Neural cell (in vitro differentiated cells): ENCODE measurements at regions not wholly inside any gene's neighbourhood (a gene's known extent, or its start where the extent isn't known, plus 50 kb on each side); places are given as distances from the start of the nearest gene placed in this dataset.

Source experiments
- H2AFZ ChIP-seq: fragments of 200-600, 300-800 bp; sonication (generic), shearing (Covaris generic); 2 replicates; pipeline ENCODE4 v1.6.0; 2014; ENCODE audit warnings: low read depth, mild to moderate bottlenecking, antibody characterized with exemption, low read length, moderate library complexity
- H3F3A ChIP-seq: fragments of 200-600 bp; shearing (Covaris generic); 2 replicates; pipeline ENCODE4 v1.6.1; 2016; ENCODE audit warnings: mild to moderate bottlenecking, moderate library complexity, mixed read lengths, antibody characterized with exemption, low read length; ENCODE audit not compliant: insufficient read depth, poor library complexity, severe bottlenecking
- H3K27ac ChIP-seq: fragments of 200-600, 300-800 bp; sonication (generic), shearing (Covaris generic); 2 replicates; pipeline ENCODE4 v1.5.1; 2014; ENCODE audit warnings: mild to moderate bottlenecking, low read length, moderate library complexity
- H3K27me3 ChIP-seq: fragments of 300-800, 200-600 bp; sonication (generic), shearing (Covaris generic); 2 replicates; pipeline ENCODE4 v1.6.0; 2014; ENCODE audit warnings: mild to moderate bottlenecking, low read depth, low read length, moderate library complexity; ENCODE audit not compliant: insufficient read depth
- H3K36me3 ChIP-seq: fragments of 300-800, 200-600 bp; sonication (generic), shearing (Covaris generic); 2 replicates; pipeline ENCODE4 v1.5.1; 2014; ENCODE audit warnings: mild to moderate bottlenecking, antibody characterized with exemption, low read length, moderate library complexity; ENCODE audit not compliant: insufficient read depth
- H3K4me2 ChIP-seq: fragments of 300-800, 200-600 bp; sonication (generic), shearing (Covaris generic); 2 replicates; pipeline ENCODE4 v1.6.0; 2014; ENCODE audit warnings: mild to moderate bottlenecking, low read length
- H3K4me3 ChIP-seq: fragments of 300-800, 200-600 bp; sonication (generic), shearing (Covaris generic); 2 replicates; pipeline ENCODE4 v1.5.1; 2014; ENCODE audit warnings: mild to moderate bottlenecking, low read length, moderate library complexity
- H3K79me2 ChIP-seq: fragments of 200-600 bp; shearing (Covaris generic); replicated peaks from 2 replicates; pipeline ENCODE4 v1.6.0; 2014; ENCODE audit warnings: mild to moderate bottlenecking, low read length, moderate library complexity; ENCODE audit not compliant: insufficient read depth
- H3K9ac ChIP-seq: fragments of 300-800, 200-600 bp; sonication (generic), shearing (Covaris generic); 2 replicates; pipeline ENCODE4 v1.6.1; 2016; ENCODE audit warnings: mild to moderate bottlenecking, low read length, mixed read lengths
- H3K9me2 ChIP-seq: fragments of 200-600 bp; shearing (Covaris generic); 2 replicates; pipeline ENCODE4 v1.6.1; 2016; ENCODE audit warnings: mild to moderate bottlenecking, low read length, mixed read lengths; ENCODE audit not compliant: insufficient read depth
- H3K9me3 ChIP-seq: fragments of 200-600, 300-800 bp; sonication (generic), shearing (Covaris generic); 2 replicates; pipeline ENCODE4 v1.6.1; 2016; ENCODE audit warnings: mild to moderate bottlenecking, mixed run types, low read length, moderate library complexity, mixed read lengths
- H4K20me1 ChIP-seq: fragments of 200-600 bp; shearing (Covaris generic); 2 replicates; pipeline ENCODE4 v1.6.1; 2016; ENCODE audit warnings: mild to moderate bottlenecking, mixed run types; ENCODE audit not compliant: insufficient read depth
- CTCF ChIP-seq: fragments of 450-650 bp; IDR thresholded peaks from 2 replicates; pipeline ENCODE4 v1.5.1; 2014; ENCODE audit warnings: antibody characterized with exemption, mild to moderate bottlenecking, moderate library complexity; ENCODE audit not compliant: poor library complexity, severe bottlenecking
- EP300 ChIP-seq: fragments of 450-650 bp; conservative IDR thresholded peaks from 2 replicates; pipeline ENCODE4 v1.6.1; 2014; ENCODE audit warnings: antibody characterized with exemption, mild to moderate bottlenecking, moderate library complexity; ENCODE audit not compliant: poor library complexity, severe bottlenecking
- EZH2 ChIP-seq: fragments of 200-600, 300-800 bp; shearing (Covaris generic), sonication (generic); IDR thresholded peaks from 2 replicates; pipeline ENCODE4 v1.6.1; 2014; ENCODE audit warnings: antibody characterized with exemption, low read length, borderline replicate concordance, mild to moderate bottlenecking; ENCODE audit not compliant: insufficient read depth, poor library complexity, severe bottlenecking
- MXI1 ChIP-seq: fragments of 450-650 bp; conservative IDR thresholded peaks from 2 replicates; pipeline ENCODE4 v1.6.1; 2014; ENCODE audit warnings: antibody characterized with exemption, mild to moderate bottlenecking; ENCODE audit not compliant: poor library complexity, severe bottlenecking
- POLR2AphosphoS5 ChIP-seq: IDR thresholded peaks from 2 replicates; pipeline ENCODE4 v1.6.1; 2012
- RAD21 ChIP-seq: fragments of 450-650 bp; conservative IDR thresholded peaks from 2 replicates; pipeline ENCODE4 v1.6.1; 2014; ENCODE audit warnings: antibody characterized with exemption, mild to moderate bottlenecking, moderate library complexity
- REST ChIP-seq: IDR thresholded peaks from 2 replicates; pipeline ENCODE4 v1.6.1; 2012; ENCODE audit warnings: borderline replicate concordance
- SMC3 ChIP-seq: fragments of 450-650 bp; conservative IDR thresholded peaks from 2 replicates; pipeline ENCODE4 v1.6.1; 2014; ENCODE audit warnings: antibody characterized with exemption, mild to moderate bottlenecking, moderate library complexity; ENCODE audit not compliant: poor library complexity
- TAF1 ChIP-seq: IDR thresholded peaks from 2 replicates; pipeline ENCODE4 v1.6.1; 2012; ENCODE audit warnings: low read depth

- Histone ChIP-seq H3K4me3 (no peak overlapping the region), H3K36me3 (no peaks in the 10 kb centered on the region), H3K79me2 (no peaks in the 10 kb centered on the region), H3K27ac (no peak overlapping the region), H3K27me3 (no peaks in the 10 kb centered on the region), H4K20me1 (no peaks in the 10 kb centered on the region), H3K9me3 (no peaks in the 10 kb centered on the region), H3K9me2 (no peaks in the 10 kb centered on the region), H2AFZ (no peak overlapping the region), H3K4me2 (no peak overlapping the region), H3K9ac (no peak overlapping the region), H3F3A (no peaks in the 10 kb centered on the region)
- TF ChIP-seq RAD21, result no peak
- no peak for TF ChIP-seq EZH2
- TF ChIP-seq SMC3, result no peak
- TF ChIP-seq CTCF, result no peak
- no peak for TF ChIP-seq EP300
- TF ChIP-seq POLR2AphosphoS5, result no peak
- no peak for TF ChIP-seq REST
- TF ChIP-seq MXI1, result no peak
- no peak for TF ChIP-seq TAF1
These were observed 449.1 kb upstream of the DAB1 start for GRCh38 chr1:57872913-57873312.

GRCh38 chr1:57868908-57869307, 445.0 kb upstream of the DAB1 start:
- no peaks in the 10 kb centered on the region for H3K27me3 ChIP-seq
- no peak overlapping the region for H2AFZ ChIP-seq
- no peaks in the 10 kb centered on the region for H4K20me1 ChIP-seq
- no peaks in the 10 kb centered on the region for H3K9me2 ChIP-seq
- no peaks in the 10 kb centered on the region for H3K79me2 ChIP-seq
- H3K9me3 ChIP-seq, result no peaks in the 10 kb centered on the region
- no peak overlapping the region for H3K9ac ChIP-seq
- H3K4me2 ChIP-seq, result no peak overlapping the region
- no peaks in the 10 kb centered on the region for H3F3A ChIP-seq
- no peak overlapping the region for H3K27ac ChIP-seq
- H3K4me3 ChIP-seq, result no peak overlapping the region
- TF ChIP-seq TAF1 (no peak), SMC3 (no peak), MXI1 (no peak), POLR2AphosphoS5 (no peak), CTCF (no peak), EZH2 (no peak), RAD21 (no peak), EP300 (no peak), REST (no peak)
- H3K36me3 ChIP-seq, result no peaks in the 10 kb centered on the region
